ENCODE measurements at regions not wholly inside any gene's neighbourhood (a gene's known extent, or its start where the extent isn't known, plus 50 kb on each side); places are given as distances from the start of the nearest gene placed in this dataset.

GRCh38 chr7:130919316-130920103, 185.5 kb upstream of the KLF14 start:
- peaks cover 6% of the 10 kb centered on the region for H3K36me3 ChIP-seq (ENCODE audit: control insufficient read depth, insufficient read depth, low read length)
- no peak for DNase-seq (ENCODE audit: low read depth in 2 of 2)
- H3K4me2 ChIP-seq (ENCODE audit: extremely low read depth, insufficient read depth, low read length), result no peak overlapping the region
- H3K9me3 ChIP-seq (ENCODE audit: control insufficient read depth, insufficient read depth, low read depth, low read length), result no peaks in the 10 kb centered on the region
- H2AFZ ChIP-seq (ENCODE audit: low read length), result no peak overlapping the region
- H3K9ac ChIP-seq (ENCODE audit: insufficient read depth, low read length), result no peak overlapping the region
- H3K27me3 ChIP-seq (ENCODE audit: control insufficient read depth, insufficient read depth, low read length), result no peaks in the 10 kb centered on the region
- H3K4me1 ChIP-seq (ENCODE audit: control insufficient read depth, extremely low read depth, insufficient read depth, low read length), result peaks cover 70% of the 10 kb centered on the region
- no peak overlapping the region for H3K4me3 ChIP-seq (replicated peaks in 1 of 4; ENCODE audit: control extremely low read depth in 1 of 4, insufficient read depth in 1 of 4, low read depth in 3 of 4, low read length in 4 of 4)
- no peak for TF ChIP-seq EZH2 (IDR thresholded peaks at IDR 0.05; ENCODE audit: low read length, missing control alignments)
- TF ChIP-seq CTCF (conservative IDR thresholded peaks at IDR 0.05 in 1 of 2, IDR thresholded peaks at IDR 0.05 in 1 of 2; ENCODE audit: low read depth in 1 of 2, low read length in 2 of 2), result no peak
- H3K27ac ChIP-seq (ENCODE audit: insufficient read depth, low read length), result peak overlapping the region; percentile 93
- H4K20me1 ChIP-seq (ENCODE audit: control insufficient read depth, extremely low read depth, insufficient read depth, low read length), result no peaks in the 10 kb centered on the region
- peaks cover 97% of the 10 kb centered on the region for H3K79me2 ChIP-seq (ENCODE audit: control insufficient read depth, insufficient read depth, low read length)

- Histone ChIP-seq H3K36me3 (ENCODE audit: control insufficient read depth, insufficient read depth, low read length) (peaks cover 6% of the 10 kb centered on the region), H2AFZ (ENCODE audit: low read length) (no peak overlapping the region), H3K79me2 (ENCODE audit: control insufficient read depth, insufficient read depth, low read length) (peaks cover 96% of the 10 kb centered on the region), H3K27ac (ENCODE audit: insufficient read depth, low read length) (peak overlapping the region; percentile 93), H3K9me3 (ENCODE audit: control insufficient read depth, insufficient read depth, low read depth, low read length) (no peaks in the 10 kb centered on the region), H3K4me2 (ENCODE audit: extremely low read depth, insufficient read depth, low read length) (peak overlapping the region; percentile 42), H3K27me3 (ENCODE audit: control insufficient read depth, insufficient read depth, low read length) (no peaks in the 10 kb centered on the region), H3K9ac (ENCODE audit: insufficient read depth, low read length) (no peak overlapping the region), H3K4me1 (ENCODE audit: control insufficient read depth, extremely low read depth, insufficient read depth, low read length) (peaks cover 71% of the 10 kb centered on the region), H3K4me3 (replicated peaks in 1 of 4; ENCODE audit: control extremely low read depth in 1 of 4, insufficient read depth in 1 of 4, low read depth in 3 of 4, low read length in 4 of 4) (no peak overlapping the region), H4K20me1 (ENCODE audit: control insufficient read depth, extremely low read depth, insufficient read depth, low read length) (no peaks in the 10 kb centered on the region)
- no peak for TF ChIP-seq CTCF (conservative IDR thresholded peaks at IDR 0.05 in 1 of 2, IDR thresholded peaks at IDR 0.05 in 1 of 2; ENCODE audit: low read depth in 1 of 2, low read length in 2 of 2)
- TF ChIP-seq EZH2 (IDR thresholded peaks at IDR 0.05; ENCODE audit: low read length, missing control alignments), result no peak
- no peak for DNase-seq (ENCODE audit: low read depth in 2 of 2)
These were observed 186.1 kb upstream of the KLF14 start for GRCh38 chr7:130920122-130920521.

- Histone ChIP-seq H3K4me2 (ENCODE audit: extremely low read depth, insufficient read depth, low read length) (peak overlapping the region; percentile 89), H3K79me2 (ENCODE audit: control insufficient read depth, insufficient read depth, low read length) (peaks cover 97% of the 10 kb centered on the region)
- DNase-seq (ENCODE audit: low read depth in 2 of 2), result peak; percentile 89 to 97
These were observed 187.6 kb upstream of the KLF14 start for GRCh38 chr7:130921391-130922180.

More at GRCh38 chr7:130921391-130922180, 187.6 kb upstream of the KLF14 start:
- TF ChIP-seq CTCF (conservative IDR thresholded peaks at IDR 0.05 in 1 of 2, IDR thresholded peaks at IDR 0.05 in 1 of 2; ENCODE audit: low read depth in 1 of 2, low read length in 2 of 2), result peak in 1 of 2 donors; percentile 9
- TF ChIP-seq EZH2 (IDR thresholded peaks at IDR 0.05; ENCODE audit: low read length, missing control alignments), result no peak
- H3K9me3 ChIP-seq (ENCODE audit: control insufficient read depth, insufficient read depth, low read depth, low read length), result no peaks in the 10 kb centered on the region
- H3K27me3 ChIP-seq (ENCODE audit: control insufficient read depth, insufficient read depth, low read length), result no peaks in the 10 kb centered on the region
- H3K4me1 ChIP-seq (ENCODE audit: control insufficient read depth, extremely low read depth, insufficient read depth, low read length), result peaks cover 62% of the 10 kb centered on the region
- H3K4me3 ChIP-seq (replicated peaks in 1 of 4; ENCODE audit: control extremely low read depth in 1 of 4, insufficient read depth in 1 of 4, low read depth in 3 of 4, low read length in 4 of 4), result peak overlapping the region; percentile 8 to 40 (median 28)
- peaks cover 6% of the 10 kb centered on the region for H3K36me3 ChIP-seq (ENCODE audit: control insufficient read depth, insufficient read depth, low read length)
- H2AFZ ChIP-seq (ENCODE audit: low read length), result no peak overlapping the region
- peak overlapping the region; percentile 93 for H3K27ac ChIP-seq (ENCODE audit: insufficient read depth, low read length)
- H4K20me1 ChIP-seq (ENCODE audit: control insufficient read depth, extremely low read depth, insufficient read depth, low read length), result no peaks in the 10 kb centered on the region
- H3K9ac ChIP-seq (ENCODE audit: insufficient read depth, low read length), result peak overlapping the region; percentile 65
